ENCODE measurements at regions not wholly inside any gene's neighbourhood (a gene's known extent, or its start where the extent isn't known, plus 50 kb on each side); places are given as distances from the start of the nearest gene placed in this dataset.

- Histone ChIP-seq H3K4me1 (peaks cover 0 to 41% (median 17%) of the 10 kb centered on the region in 6 donors), H3K36me3 (no peaks in the 10 kb centered on the region), H3K27me3 (replicated peaks in 1 of 7) (no peaks in the 10 kb centered on the region), H3K4me3 (peak overlapping the region in 1 of 8 donors; percentile 41), H3K27ac (peak overlapping the region; percentile 2 to 80 (median 58)), H3K9me3 (no peaks in the 10 kb centered on the region)
- WGBS, 5 donors: 63 to 81% (median 71%) methylated on average over 6 of the region's 6 CpGs
- DNase-seq: no peak
- intact Hi-C loops (cut with DNase I; ENCODE audit: low total_unique reads): no loop called here
- TF ChIP-seq POLR2AphosphoS5 (IDR thresholded peaks at IDR 0.05) (no peak), POLR2A (IDR thresholded peaks at IDR 0.05) (no peak), CTCF (IDR thresholded peaks at IDR 0.05 in 8 of 11, conservative IDR thresholded peaks at IDR 0.05 in 3 of 11) (no peak)
These were observed 351.4 kb downstream of the KCNRG start for GRCh38 chr13:50366488-50367174.

- Histone ChIP-seq H3K27me3 (replicated peaks in 1 of 7) (no peaks in the 10 kb centered on the region), H3K4me3 (no peak overlapping the region), H3K9me3 (no peaks in the 10 kb centered on the region), H3K4me1 (peaks cover 0 to 37% (median 15%) of the 10 kb centered on the region in 6 donors), H3K27ac (peak overlapping the region in 2 of 8 donors; percentile 16 to 53), H3K36me3 (no peaks in the 10 kb centered on the region)
- 91 to 100% (median 96%) methylated on average over 2 of the region's 2 CpGs for WGBS, 5 donors
- DNase-seq: no peak
- TF ChIP-seq CTCF (IDR thresholded peaks at IDR 0.05 in 8 of 11, conservative IDR thresholded peaks at IDR 0.05 in 3 of 11) (no peak), POLR2AphosphoS5 (IDR thresholded peaks at IDR 0.05) (no peak), POLR2A (IDR thresholded peaks at IDR 0.05) (no peak)
- intact Hi-C loops (cut with DNase I; ENCODE audit: low total_unique reads): no loop called here
These were observed 354.4 kb downstream of the KCNRG start for GRCh38 chr13:50369646-50370045.

DNA sequence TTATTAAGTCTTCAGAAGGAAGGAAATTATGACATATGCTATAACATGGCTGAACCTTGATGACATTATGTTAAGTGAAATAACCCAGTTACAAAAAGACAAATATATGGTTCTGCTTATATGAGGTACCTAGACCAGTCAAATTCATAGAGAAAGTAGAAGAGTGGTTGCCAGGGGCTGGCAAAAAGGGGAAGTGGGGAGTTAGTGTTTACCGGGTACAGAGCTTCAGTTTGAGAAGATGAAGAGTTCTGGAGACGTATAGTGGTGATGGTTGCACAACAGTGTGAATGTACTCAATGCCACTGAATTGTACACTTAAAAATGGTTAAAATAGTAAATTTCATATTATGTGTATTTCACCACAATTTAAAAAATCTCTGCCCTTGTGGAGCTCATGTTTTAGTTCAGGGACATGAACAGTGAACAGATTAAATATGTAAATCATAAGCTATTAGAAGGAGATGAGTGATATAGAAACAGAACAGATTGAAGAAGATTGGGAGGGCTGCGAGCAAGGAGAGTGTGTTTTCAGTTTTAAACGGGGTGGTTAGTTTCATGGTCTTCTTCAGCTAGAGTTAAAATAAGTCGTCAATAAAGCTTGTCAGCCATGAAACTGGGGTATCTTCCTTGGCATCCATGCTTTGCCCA lies 355.2 kb downstream of the KCNRG start:
- H3K36me3 ChIP-seq: no peaks in the 10 kb centered on the region
- TF ChIP-seq POLR2AphosphoS5 (IDR thresholded peaks at IDR 0.05) (no peak), POLR2A (IDR thresholded peaks at IDR 0.05) (no peak), CTCF (IDR thresholded peaks at IDR 0.05 in 8 of 11, conservative IDR thresholded peaks at IDR 0.05 in 3 of 11) (no peak)
- no peaks in the 10 kb centered on the region for H3K9me3 ChIP-seq
- H3K4me3 ChIP-seq: peak overlapping the region in 1 of 8 donors; percentile 16
- WGBS, 5 donors: 41 to 56% (median 49%) methylated on average over 5 of the region's 5 CpGs
- peaks cover 0 to 29% (median 11%) of the 10 kb centered on the region in 6 donors for H3K4me1 ChIP-seq
- H3K27me3 ChIP-seq (replicated peaks in 1 of 7): no peaks in the 10 kb centered on the region
- DNase-seq: no peak
- H3K27ac ChIP-seq: peak overlapping the region in 4 of 8 donors; percentile 52 to 61 (median 55)
- intact Hi-C loops (cut with DNase I; ENCODE audit: low total_unique reads): no loop called here

GRCh38 chr13:50374517-50374916 lies 359.3 kb downstream of the KCNRG start:
- intact Hi-C loops (cut with DNase I; ENCODE audit: low total_unique reads): no loop called here
- Histone ChIP-seq H3K27ac (no peak overlapping the region), H3K9me3 (peaks cover 0 to under 1% (median 0%) of the 10 kb centered on the region in 8 donors), H3K27me3 (replicated peaks in 1 of 7) (no peaks in the 10 kb centered on the region), H3K4me3 (no peak overlapping the region), H3K4me1 (peaks cover 0 to 10% (median 3%) of the 10 kb centered on the region in 6 donors), H3K36me3 (no peaks in the 10 kb centered on the region)
- TF ChIP-seq CTCF (IDR thresholded peaks at IDR 0.05 in 8 of 11, conservative IDR thresholded peaks at IDR 0.05 in 3 of 11) (no peak), POLR2A (IDR thresholded peaks at IDR 0.05) (no peak), POLR2AphosphoS5 (IDR thresholded peaks at IDR 0.05) (no peak)
- no peak for DNase-seq
- WGBS, 5 donors: 87 to 94% (median 89%) methylated on average over 6 of the region's 6 CpGs
